NCI-H2196 (cell line): ENCODE measurements at regions not wholly inside any gene's neighbourhood (a gene's known extent, or its start where the extent isn't known, plus 50 kb on each side); places are given as distances from the start of the nearest gene placed in this dataset.

Source experiments
- DNase-seq: peaks from one replicate; lab custom pipeline; 2025; ENCODE audit not compliant: unreplicated experiment; lab: John Stamatoyannopoulos, UW

DNA sequence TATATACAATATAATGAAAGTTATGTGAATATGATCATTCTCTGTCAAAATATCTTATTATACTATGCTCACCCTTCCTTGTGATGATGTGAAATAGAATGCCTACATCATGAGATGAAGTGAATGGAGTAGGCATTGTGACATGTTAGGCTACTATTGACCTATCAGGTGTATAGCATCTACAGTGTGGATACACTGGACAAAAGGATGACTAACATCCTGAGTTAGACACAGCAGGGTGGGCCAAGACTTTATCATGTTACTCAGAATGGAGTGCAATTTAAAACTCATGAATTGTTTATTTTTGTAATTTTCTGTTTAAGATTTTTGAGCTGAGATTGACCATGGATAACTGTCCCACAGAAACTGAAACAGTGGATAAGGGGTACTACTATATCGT is 53.4 kb upstream of the NAV3 start:
- no peak for DNase-seq

DNA sequence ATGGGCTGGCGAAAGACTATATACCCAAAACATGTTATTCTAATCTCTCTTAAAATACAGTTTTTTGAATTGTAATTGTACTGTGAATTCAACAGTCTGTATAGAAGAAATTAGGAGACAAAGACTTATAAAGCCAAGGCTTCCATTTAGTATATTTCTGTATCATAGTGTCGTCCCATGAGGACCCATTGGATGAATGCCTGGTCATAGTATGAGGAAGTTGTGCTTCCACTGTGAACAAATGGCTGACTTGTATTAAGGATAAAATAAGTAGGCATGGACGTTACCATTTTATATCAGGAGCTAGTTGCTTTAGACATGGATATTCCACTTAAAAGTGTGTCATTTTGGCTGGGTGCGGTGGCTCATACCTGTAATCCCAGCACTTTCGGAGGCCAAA is 55.9 kb upstream of the NAV3 start:
- no peak for DNase-seq

DNA sequence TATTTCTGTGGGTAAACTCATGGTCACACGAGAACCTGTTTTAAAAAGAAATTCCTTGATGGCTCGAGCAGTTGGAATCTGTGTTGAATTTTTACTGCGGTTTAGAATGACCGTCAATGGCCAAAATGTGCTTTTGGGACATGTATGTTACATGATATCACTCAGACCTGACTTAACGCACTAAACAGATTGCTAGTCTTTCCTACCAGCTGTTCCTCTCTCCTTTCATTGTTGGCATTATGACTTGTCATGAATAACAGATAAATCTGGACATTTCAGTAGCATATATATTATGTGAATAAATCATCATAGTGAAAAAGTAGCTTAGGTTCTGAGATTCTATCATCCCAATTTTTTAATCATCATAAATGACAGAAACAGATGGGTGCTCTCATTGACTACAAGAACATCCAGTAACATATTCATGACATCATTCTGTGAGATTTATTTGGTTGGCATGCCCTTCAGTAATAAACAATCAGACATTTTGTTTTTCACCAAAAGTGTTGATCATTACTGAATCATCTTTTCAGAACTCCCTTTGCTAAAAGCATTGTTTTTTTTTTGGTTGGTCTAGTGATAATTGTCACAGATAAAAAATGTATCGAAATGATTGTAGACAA is 57.9 kb upstream of the NAV3 start:
- no peak for DNase-seq

DNA sequence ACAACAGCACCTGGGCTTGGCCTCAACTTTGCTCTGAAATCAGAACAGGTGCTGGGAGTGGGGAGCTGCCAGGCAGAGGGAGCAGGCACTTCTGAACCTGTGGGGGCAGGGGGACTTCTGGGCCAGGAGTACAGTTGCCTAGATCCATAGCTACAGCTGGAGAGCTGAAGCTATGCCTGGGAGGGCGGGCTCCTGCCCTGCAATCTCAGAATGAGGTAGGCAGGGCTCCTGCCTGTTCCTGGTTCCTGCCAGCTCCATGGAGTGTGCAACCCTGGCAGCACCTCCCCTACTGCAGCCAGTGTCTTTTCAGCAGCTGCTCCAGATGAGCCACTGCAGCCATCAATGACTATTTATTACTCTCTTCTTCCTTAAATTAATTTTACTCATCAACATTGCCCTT is 62.1 kb upstream of the NAV3 start:
- no peak for DNase-seq

DNA sequence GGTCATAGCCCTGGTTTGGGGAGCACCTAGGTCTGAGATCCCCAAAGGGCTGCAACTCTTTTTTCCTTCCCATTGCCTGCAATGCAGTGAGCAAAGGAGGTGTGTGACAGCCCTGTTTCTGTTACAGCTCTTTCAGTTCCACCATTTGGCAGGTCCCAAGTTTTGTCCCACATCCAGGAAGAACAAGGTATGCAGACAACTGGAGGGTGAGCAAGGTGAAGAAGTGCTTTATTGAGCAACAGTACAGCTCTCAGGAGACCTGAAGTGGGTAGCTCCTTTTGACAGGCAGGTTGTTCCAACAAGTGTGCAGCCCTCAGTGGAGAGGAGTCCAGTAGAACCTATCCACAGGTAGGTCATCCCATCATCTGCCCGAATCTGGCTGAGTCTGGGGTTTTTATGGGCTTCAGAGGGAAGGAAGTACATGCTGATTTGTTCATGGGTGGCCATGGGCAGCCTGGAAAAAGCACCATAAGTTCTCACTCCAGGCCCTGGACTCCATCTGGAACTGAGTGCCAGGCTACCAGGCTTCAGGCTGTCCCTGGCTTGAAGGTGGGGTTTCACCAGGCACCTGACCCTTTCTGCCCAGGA is 62.8 kb upstream of the NAV3 start:
- no peak for DNase-seq

DNA sequence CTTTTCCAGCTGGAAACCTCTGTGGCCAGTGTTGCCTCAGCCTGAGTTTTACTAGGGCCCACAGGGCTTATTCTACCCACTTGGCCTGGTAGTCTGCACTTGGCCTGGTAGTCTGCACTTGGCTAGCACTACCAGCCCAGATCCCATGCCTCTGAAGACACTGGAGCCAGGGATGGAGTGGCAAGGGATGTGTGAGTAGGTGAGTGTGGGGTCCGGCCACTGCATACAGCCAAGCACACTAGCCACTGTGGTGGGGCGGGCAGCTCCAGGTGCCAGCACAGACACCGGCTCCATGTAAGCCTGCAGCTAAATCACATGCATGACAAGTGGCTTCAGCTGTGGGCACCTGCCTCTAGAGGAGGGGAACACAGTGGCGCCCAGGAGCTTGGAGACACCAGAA is 63.4 kb upstream of the NAV3 start:
- no peak for DNase-seq

DNA sequence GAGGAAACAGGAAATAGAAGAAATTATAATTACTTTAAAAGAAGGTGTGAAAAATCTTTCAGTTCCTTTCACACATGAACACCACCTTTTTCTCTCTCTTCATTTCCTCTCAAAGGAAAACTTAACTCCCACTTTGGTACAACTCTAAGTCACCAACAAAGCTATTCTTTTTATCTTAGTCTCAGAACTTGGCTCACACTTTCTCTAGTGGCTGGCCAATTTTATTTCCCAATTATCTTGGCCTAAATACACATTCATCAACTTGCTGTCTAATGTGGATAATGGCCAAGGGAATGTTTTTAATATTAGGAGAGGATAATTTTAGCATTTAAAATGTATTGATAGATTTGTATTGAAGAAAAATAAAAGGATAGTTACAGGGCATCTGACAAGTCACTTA is 64.5 kb upstream of the NAV3 start:
- DNase-seq = no peak

DNA sequence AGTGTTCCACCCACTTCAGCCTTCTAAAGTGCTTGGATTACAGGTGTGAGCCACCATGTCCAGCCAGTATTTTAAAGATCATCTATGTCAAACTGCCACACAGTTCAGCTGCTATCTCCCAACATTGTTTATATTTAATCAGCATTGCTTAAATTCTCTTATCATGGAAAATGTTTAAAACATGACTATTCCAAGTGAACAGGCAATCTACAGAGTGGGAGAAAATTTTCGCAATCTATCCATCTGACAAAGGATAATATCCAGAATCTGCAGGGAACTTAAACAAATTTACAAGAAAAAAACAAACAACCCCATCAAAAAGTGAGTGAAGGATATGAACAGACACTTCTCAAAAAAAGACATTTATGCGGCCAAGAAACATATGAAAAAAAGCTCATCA is 69.4 kb upstream of the NAV3 start:
- DNase-seq = no peak

DNA sequence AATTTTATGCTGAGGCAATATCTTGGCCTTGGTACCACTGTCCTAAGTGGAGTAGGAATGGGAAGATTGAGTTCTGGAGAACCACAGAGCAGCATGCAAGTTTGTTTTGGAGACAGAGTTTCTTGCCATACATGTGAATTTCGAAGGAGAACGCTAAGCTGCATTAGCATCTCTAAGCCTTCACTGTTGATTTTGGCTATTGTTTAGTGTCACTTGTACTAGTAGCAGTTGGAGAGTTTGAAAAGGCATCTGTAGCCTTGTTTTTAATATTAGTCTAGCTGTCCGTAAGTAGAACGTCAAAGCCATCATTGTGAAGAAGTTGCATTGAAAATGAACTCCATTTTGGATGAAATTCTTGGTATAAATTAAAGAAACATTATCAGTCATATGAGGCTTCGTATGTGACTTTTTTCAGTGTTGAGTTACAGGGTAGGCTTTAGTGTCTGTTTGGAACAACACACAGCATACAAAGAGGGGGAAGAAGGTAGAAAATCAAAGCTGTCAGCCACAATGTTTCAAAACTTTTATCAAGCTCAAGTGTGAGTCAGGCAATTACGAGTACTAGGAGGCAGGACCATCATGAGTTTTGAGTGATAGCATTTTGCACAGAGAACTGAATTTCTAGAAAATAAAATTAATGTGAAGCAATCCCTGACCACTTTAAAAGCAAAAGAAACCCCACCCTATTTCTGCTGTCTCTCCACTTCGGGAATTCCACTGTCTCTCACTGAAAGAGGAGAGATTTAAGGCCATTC is 70.2 kb upstream of the NAV3 start:
- DNase-seq = no peak

DNA sequence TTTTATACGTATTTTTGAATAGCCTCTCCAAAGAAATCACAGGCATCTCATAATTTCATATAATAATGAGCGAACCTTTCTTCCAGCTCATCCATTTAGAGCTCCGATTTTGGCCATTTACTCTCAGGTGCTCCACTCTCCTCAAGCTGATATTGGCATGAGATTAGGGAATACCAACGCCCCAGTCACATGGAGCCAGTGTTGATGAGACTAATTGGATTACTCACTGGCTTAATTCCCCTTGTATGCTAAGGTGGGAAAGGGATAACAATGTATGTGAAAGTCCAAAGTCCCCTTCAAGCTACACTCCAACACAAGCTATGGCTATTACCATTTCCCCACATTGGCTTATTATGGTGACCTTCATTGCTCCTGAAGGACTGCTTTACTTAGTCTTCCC is 76.6 kb upstream of the NAV3 start:
- no peak for DNase-seq

DNA sequence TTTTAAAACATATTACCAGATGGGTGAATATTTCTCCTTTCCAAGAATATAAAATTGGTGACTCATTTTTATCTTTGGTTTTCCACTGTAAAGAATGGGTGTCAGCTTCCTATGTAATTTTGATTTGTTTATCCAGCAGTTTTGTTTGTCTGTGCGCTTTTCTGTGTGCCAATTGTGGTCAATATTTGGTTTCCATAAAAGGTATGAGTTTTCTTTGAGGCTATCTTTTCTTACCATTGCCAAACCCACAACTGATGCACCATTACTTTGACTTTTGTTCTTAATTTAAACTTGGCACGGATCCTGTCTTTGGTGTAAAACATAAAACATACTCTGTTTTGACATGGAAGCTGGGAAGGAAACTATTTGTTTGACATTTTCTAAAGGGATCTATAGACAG is 78.8 kb upstream of the NAV3 start:
- DNase-seq = peak; percentile 40

DNA sequence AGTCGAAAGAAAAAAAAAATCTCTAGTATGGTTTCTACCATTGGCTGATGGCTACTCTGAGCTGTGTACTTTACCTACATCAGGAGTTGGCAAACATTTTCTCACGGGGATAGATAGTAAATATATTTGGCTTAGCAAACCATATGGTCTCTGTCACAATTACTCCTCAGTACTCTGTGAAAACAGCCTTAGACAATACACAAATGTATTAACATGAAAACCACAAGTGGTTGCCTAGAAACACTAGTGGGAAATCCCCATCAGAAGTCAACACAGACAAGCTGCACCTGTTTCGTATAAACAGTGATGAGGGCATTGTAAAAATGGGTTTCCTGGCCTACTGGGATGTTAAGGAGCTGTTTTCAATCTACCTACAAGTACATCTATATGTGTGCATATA is 84.6 kb upstream of the NAV3 start:
- peak; percentile 78 for DNase-seq

DNA sequence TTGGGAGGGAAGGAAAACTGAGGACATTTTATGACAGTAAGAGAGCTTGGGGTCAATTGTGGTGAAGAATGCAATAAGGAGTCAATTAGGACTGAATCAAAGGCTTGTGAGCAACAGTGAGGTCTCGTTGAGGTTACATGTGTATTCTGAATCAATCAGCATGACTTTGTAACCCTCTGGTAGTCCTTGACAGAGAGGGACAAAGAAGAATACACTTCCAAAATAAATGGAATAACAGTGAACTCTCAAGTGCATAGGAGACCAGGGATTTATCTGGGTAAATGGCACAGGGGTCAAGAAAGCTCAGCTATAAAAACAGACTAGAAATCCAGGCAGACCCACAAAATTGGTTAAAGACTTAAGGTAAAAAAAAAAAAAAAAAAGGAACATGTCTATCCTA is 85.1 kb upstream of the NAV3 start:
- DNase-seq = no peak

DNA sequence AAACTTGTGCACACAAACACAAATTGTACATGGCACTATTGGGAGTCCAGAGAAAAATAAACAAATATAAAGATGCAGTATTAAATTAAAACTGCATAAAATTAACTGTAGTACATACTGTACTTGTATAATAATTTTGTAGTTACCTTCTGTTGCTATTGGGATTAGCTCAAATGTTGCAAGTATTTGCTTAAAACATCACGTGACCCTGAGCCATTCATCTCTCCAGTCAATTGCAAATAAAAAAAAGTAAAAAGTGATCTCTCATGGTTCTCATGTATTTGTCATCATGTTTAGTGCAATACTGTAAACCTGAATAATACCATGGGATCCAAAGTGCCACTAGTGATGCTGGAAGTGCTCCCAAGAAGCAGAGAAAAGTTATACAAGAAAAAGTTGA is 88.1 kb upstream of the NAV3 start:
- no peak for DNase-seq

DNA sequence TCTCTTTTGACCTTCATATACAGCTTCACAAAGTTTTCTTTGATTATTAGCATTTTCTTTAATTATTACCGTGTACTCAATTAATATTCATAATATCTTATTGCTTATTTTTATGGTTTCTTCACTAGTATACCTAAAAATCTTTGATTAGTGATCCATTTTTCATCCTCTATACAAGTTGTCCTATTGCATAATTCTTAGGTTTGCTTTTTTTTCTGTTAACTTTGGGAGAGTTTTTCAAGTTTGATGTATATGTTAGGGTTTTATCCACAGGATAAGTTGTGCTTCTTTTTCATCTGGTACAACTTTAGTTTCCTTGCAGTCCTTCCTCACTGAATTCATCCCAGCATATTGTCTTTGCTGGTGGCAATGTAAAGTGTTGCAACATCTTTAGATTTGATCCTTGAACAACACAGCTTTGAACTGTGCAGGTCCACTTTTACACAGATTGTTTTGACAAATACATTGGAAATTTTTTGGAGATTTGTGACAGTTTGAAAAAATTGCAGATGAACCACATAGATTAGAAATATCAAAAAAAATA is 88.6 kb upstream of the NAV3 start:
- no peak for DNase-seq

DNA sequence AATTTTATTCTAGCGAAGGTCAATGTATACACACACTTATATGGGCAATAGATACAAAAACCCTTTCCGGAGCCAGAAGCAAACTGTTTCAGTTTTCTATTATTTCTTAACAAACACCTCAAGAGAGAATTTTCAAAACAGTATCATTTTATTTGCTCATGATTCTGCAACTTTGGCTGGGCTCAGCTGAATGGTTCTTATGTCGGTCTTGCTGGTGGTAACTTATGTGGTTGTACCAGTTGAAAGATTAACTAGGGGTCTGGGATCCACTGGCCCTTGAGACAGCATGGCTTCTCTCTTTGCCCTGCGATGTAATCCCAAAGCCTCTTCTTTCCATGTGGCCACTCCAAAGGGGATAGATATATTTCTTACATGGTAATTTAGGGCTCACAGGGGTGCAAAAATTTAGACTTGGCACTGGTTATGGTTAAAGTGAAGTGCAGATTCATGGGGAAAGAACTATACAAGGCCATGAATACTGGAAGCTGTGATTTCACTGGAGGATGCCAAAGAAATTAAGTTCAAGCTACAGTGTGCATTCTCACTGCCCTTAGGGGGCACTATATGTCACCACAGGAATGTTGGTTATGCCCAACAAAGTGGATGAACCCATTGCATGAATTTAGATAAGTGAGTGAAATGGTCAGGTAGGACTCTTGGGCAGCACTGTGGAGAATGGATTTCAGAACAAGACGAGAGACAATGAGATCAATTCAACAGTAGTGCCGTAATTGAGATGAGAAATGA is 94.3 kb upstream of the NAV3 start:
- DNase-seq = no peak

DNA sequence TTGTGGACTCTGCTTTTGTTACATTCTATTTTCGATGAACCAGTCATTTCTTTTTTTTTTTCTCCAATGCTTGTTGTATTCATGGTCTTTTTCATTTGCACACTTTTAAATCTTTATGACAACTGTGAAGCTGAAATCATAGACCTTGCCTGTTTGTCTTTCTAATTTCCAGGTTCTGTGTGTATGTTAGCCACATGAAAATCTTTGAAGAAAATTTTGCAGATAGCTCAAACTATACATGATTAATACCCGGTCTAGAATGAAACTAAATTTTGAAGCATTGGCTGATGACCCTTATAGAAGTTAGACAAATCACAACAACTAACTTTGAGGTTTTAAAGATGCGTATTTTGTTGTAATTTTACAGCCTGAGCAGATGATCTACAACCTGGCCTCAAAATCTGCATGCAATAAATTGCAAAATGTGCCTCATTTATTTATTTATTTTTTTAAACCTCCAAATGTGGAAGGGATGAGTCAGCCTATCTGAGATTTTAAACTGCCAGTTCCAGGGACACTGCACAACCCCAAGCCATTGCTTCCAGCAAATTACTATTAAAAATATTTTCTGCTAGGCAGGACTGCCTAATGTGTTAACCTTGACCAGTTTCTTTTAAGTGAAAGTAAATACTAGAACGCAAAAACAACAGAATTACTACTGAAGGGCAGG is 96.3 kb upstream of the NAV3 start:
- no peak for DNase-seq

DNA sequence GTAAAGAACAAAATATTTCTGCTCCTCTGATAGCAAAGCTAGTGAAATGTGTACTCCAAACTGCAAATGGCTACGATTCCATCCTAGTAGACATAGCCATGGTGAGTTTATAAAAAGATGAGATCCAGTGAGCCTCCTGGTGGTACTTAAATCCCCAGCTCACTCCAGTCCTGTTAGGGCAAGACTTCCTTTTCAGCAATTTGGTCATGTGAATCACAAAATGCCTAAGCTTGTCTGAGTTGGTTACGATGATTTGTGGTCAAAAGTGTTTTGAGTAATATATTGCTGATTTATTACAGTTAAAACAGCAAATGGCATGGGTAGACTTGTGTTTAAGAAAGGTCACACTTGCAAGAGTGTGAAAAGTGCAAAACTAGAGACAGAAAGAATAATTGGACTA is 102.7 kb upstream of the NAV3 start:
- DNase-seq = no peak

DNA sequence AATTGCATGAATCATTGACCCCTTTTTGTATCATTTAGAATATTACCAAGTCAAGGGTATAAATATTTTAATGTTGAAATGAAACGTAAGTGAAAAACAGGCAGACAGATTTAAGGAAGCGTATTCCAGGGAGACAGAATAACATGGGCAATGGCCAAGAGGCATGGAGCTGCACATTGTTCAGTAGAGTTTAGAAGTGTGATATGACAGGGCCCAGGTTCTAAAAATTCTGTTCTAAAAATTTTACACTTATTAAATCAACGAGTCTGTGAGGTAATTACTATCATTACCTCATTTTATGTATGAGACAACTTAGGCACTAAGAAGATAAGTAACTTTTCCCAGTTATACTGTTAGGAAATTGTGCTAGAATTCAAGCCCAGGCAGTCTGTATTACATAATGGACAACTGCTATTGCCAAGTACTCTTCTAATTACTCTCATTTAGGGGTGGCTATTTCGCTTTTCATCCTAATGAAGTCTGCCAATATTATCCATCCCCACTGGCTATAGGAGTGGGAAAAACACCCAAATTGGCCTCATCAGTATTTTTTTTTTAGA is 103.2 kb upstream of the NAV3 start:
- DNase-seq = no peak

DNA sequence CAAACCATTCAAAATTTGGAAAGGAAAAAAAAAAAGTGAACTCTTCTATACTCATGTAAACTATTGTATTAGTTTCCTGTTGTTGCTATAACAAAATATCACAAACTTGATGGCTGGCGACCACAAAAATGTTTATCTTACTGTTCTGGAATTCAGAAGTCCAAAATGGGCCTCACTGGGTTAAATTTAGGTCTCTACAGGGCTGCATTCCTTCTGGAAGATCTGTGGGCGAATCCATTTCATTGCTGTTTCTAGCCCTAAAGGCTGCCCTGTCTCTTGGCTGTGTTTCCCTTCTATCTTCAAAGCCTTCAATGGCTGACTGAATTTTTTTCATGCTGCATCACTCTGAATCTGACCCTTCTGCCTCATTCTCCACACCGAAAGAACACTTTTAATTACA is 105.1 kb upstream of the NAV3 start:
- DNase-seq = no peak
